ENCODE measurements at regions not wholly inside any gene's neighbourhood (a gene's known extent, or its start where the extent isn't known, plus 50 kb on each side); places are given as distances from the start of the nearest gene placed in this dataset.

GRCh38 chr12:84772281-84772680 lies 140.3 kb downstream of the SLC6A15 start:
- no peak for TF ChIP-seq CTCF (IDR thresholded peaks at IDR 0.05; ENCODE audit: low read depth, low read length, missing control alignments)
- no peak for DNase-seq (ENCODE audit: low read depth)
- H3K4me3 ChIP-seq (ENCODE audit: low read depth, low read length): no peak overlapping the region

- TF ChIP-seq CTCF (IDR thresholded peaks at IDR 0.05; ENCODE audit: low read depth, low read length, missing control alignments): no peak
- no peak overlapping the region for H3K4me3 ChIP-seq (ENCODE audit: low read depth, low read length)
- no peak for DNase-seq (ENCODE audit: low read depth)
Observed at GRCh38 chr12:84767079-84767478, 145.5 kb downstream of the SLC6A15 start.

- no peak for DNase-seq (ENCODE audit: low read depth)
- no peak overlapping the region for H3K4me3 ChIP-seq (ENCODE audit: low read depth, low read length)
- TF ChIP-seq CTCF (IDR thresholded peaks at IDR 0.05; ENCODE audit: low read depth, low read length, missing control alignments): no peak
Observed at GRCh38 chr12:84766375-84766774, 146.2 kb downstream of the SLC6A15 start.

GRCh38 chr12:84764001-84764400 lies 148.6 kb downstream of the SLC6A15 start:
- no peak for TF ChIP-seq CTCF (IDR thresholded peaks at IDR 0.05; ENCODE audit: low read depth, low read length, missing control alignments)
- no peak overlapping the region for H3K4me3 ChIP-seq (ENCODE audit: low read depth, low read length)
- DNase-seq (ENCODE audit: low read depth): no peak

- no peak for TF ChIP-seq CTCF (IDR thresholded peaks at IDR 0.05; ENCODE audit: low read depth, low read length, missing control alignments)
- DNase-seq (ENCODE audit: low read depth): no peak
- no peak overlapping the region for H3K4me3 ChIP-seq (ENCODE audit: low read depth, low read length)
Observed at GRCh38 chr12:84763107-84763506, 149.5 kb downstream of the SLC6A15 start.

- no peak for TF ChIP-seq CTCF (IDR thresholded peaks at IDR 0.05; ENCODE audit: low read depth, low read length, missing control alignments)
- H3K4me3 ChIP-seq (ENCODE audit: low read depth, low read length): no peak overlapping the region
- DNase-seq (ENCODE audit: low read depth): no peak
Observed at GRCh38 chr12:84760091-84760865, 152.3 kb downstream of the SLC6A15 start.

GRCh38 chr12:84757978-84758377 lies 154.6 kb downstream of the SLC6A15 start:
- no peak overlapping the region for H3K4me3 ChIP-seq (ENCODE audit: low read depth, low read length)
- TF ChIP-seq CTCF (IDR thresholded peaks at IDR 0.05; ENCODE audit: low read depth, low read length, missing control alignments): no peak
- DNase-seq (ENCODE audit: low read depth): no peak
